ENCODE measurements at regions not wholly inside any gene's neighbourhood (a gene's known extent, or its start where the extent isn't known, plus 50 kb on each side); places are given as distances from the start of the nearest gene placed in this dataset.
A peak's percentile ranks its signal among the peaks of the same experiment; 100 is the strongest.

GRCh38 chr1:167150492-167150833 lies 56.6 kb downstream of the STYXL2 start:
- POLR2A ChIA-PET (ENCODE audit: partially characterized antibody), result interaction anchor here (1.1 to 1.8 kb wide), 3 partner anchors 12 to 15 kb away, joined by 3 to 5 read pairs (median 5); no protein-coding TSS in a partner anchor
- FAIRE-seq, result no peak
- H3K27me3 ChIP-seq (replicated peaks in 1 of 4; ENCODE audit: control insufficient read depth in 3 of 4, extremely low read depth in 1 of 4, insufficient read depth in 3 of 4, low read length in 3 of 4), result peaks cover 0 to 2% (median 0%) of the 10 kb centered on the region in 4 experiments; a peak in 1 of 7 replicates

More at GRCh38 chr1:167150492-167150833, 56.6 kb downstream of the STYXL2 start:
- no peaks in the 10 kb centered on the region for H3K79me1 ChIP-seq (ENCODE audit: low read depth, low read length)
- 0 out of 2 replicates have a peak overlapping the region, but pooled peaks have one; percentile 62 for H2BK15ac ChIP-seq (ENCODE audit: low read length)
- no peak overlapping the region for H2BK20ac ChIP-seq (ENCODE audit: low read length)
- no peak overlapping the region for H3K23ac ChIP-seq (ENCODE audit: insufficient read length)
- no peak overlapping the region for H3K4me3 ChIP-seq (ENCODE audit: extremely low read depth in 1 of 4, insufficient read depth in 2 of 4, low read depth in 3 of 4, low read length in 4 of 4)
- H2AK5ac ChIP-seq (ENCODE audit: low read depth, low read length), result no peak overlapping the region
- H3K9me3 ChIP-seq (ENCODE audit: insufficient read depth in 2 of 2, low read depth in 1 of 2, low read length in 1 of 2), result 0 out of 4 replicates have a peak, but pooled peaks cover 0 to 7% of the 10 kb centered on the region in 2 experiments
- H3K36me3 ChIP-seq (ENCODE audit: control insufficient read depth in 2 of 4, insufficient read depth in 4 of 4, low read length in 3 of 4), result no peaks in the 10 kb centered on the region
- H3K14ac ChIP-seq (ENCODE audit: insufficient read length), result no peak overlapping the region
- H4K8ac ChIP-seq (ENCODE audit: extremely low read depth, insufficient read depth, low read length), result no peak overlapping the region
- no peak overlapping the region for H3K4ac ChIP-seq (replicated peaks; ENCODE audit: insufficient read length, low read depth, low read length)
- H3K4me2 ChIP-seq (ENCODE audit: insufficient read depth in 1 of 2, low read depth in 2 of 2, low read length in 2 of 2), result no peak overlapping the region
- H3K23me2 ChIP-seq (ENCODE audit: low read depth, low read length), result no peaks in the 10 kb centered on the region
- no peak overlapping the region for H4K5ac ChIP-seq (ENCODE audit: insufficient read length, low read depth, low read length)
- no peak overlapping the region for H2AFZ ChIP-seq (ENCODE audit: low read length)
- no peaks in the 10 kb centered on the region for H4K20me1 ChIP-seq (replicated peaks in 1 of 2; ENCODE audit: control insufficient read depth in 1 of 2, insufficient read depth in 2 of 2, low read length in 2 of 2)
- 95% methylated on average over 2 of the region's 2 CpGs; no CpG with 5 or more reads in 1 of the 2 experiments for WGBS, 2 experiments (ENCODE audit: extremely low coverage in 1 of 2, insufficient coverage in 1 of 2, insufficient read length in 1 of 2, insufficient replicate concordance in 2 of 2, low coverage in 1 of 2, low lambda C conversion rate in 2 of 2, missing lambda C conversion rate in 1 of 2)
- H2BK12ac ChIP-seq (ENCODE audit: low read depth, low read length), result no peak overlapping the region; the same call in 1 of the 2 replicates
- H3K56ac ChIP-seq (replicated peaks; ENCODE audit: insufficient read length, low read depth, low read length), result no peak overlapping the region
- peaks cover 0 to 4% (median 1%) of the 10 kb centered on the region in 4 experiments; a peak in 2 of 7 replicates for H3K4me1 ChIP-seq (replicated peaks in 1 of 4; ENCODE audit: control insufficient read depth in 3 of 4, insufficient read depth in 4 of 4, low read length in 3 of 4)
- no peak overlapping the region for H3K27ac ChIP-seq (ENCODE audit: low read depth, low read length)
- H3K18ac ChIP-seq (ENCODE audit: extremely low read depth, low read length), result no peak overlapping the region
- no peak overlapping the region for H3K9ac ChIP-seq (replicated peaks in 1 of 4; ENCODE audit: extremely low read depth in 1 of 4, low read depth in 3 of 4, low read length in 3 of 4)
- CTCF ChIA-PET (ENCODE audit: partially characterized antibody), result interaction anchor here (1.6 to 2.5 kb wide), 3 partner anchors 15 to 92 kb away, joined by 3 to 9 read pairs (median 6); no protein-coding TSS in a partner anchor
- H4K91ac ChIP-seq (replicated peaks; ENCODE audit: insufficient read length, low read length), result no peak overlapping the region
- H2BK5ac ChIP-seq (ENCODE audit: low read depth, low read length), result no peak overlapping the region
- TF ChIP-seq NRF1 (IDR thresholded peaks at IDR 0.05; ENCODE audit: low read depth, low read length), result no peak
- TF ChIP-seq RXRA (IDR thresholded peaks at IDR 0.05; ENCODE audit: insufficient read depth, low read depth, low read length), result no peak
- no peak for TF ChIP-seq YY1 (IDR thresholded peaks at IDR 0.05; ENCODE audit: low read depth, low read length)
- no peak for TF ChIP-seq SIX5 (IDR thresholded peaks at IDR 0.05; ENCODE audit: low read depth, low read length)
- TF ChIP-seq CEBPB (IDR thresholded peaks at IDR 0.05; ENCODE audit: low read depth, low read length), result no peak
- DNase-seq (ENCODE audit: low read depth in 1 of 2, low spot score in 2 of 2), result no peak
- H3K79me2 ChIP-seq (ENCODE audit: control insufficient read depth in 1 of 2, insufficient read depth in 2 of 2, low read length in 2 of 2), result no peaks in the 10 kb centered on the region
- H2BK120ac ChIP-seq (replicated peaks; ENCODE audit: low read depth, low read length), result no peak overlapping the region

All from H1 (cell line).